Prostate gland (tissue), 2 donors: ENCODE measurements at regions not wholly inside any gene's neighbourhood (a gene's known extent, or its start where the extent isn't known, plus 50 kb on each side); places are given as distances from the start of the nearest gene placed in this dataset.
"Not testable (repeated sequence)": the region's sequence is repeated elsewhere in the genome, so short reads cannot be mapped to it uniquely, and the experiment has no call there.

Source experiments
- DNase-seq: peaks from one replicate; pipeline ENCODE4 v3.0.0-alpha.2; 2019; ENCODE audit warnings: low spot score
- H3K27ac ChIP-seq, 2 donors: fragments of 200-600 bp; sonication (generic); 2 replicates each; pipeline ENCODE4 v1.5.1; 2017 to 2019
- H3K27me3 ChIP-seq: fragments of 200-600 bp; sonication (generic); replicated peaks from 2 replicates; pipeline ENCODE4 v1.5.1; 2019; ENCODE audit not compliant: insufficient read depth
- H3K36me3 ChIP-seq, 2 donors: fragments of 200-600 bp; sonication (generic); 1 replicate in 1 of 2; 2 replicates in 1 of 2; pipeline versions ENCODE4 v1.5.1 to v1.8.1; 2017 to 2019
- H3K4me1 ChIP-seq: fragments of 200-600 bp; sonication (generic); replicated peaks from 2 replicates; pipeline ENCODE4 v1.5.1; 2019
- H3K4me3 ChIP-seq, 2 donors: fragments of 200-600 bp; sonication (generic); 2 replicates each; pipeline ENCODE4 v1.5.1; 2017 to 2019
- H3K9me3 ChIP-seq: fragments of 200-600 bp; sonication (generic); 2 replicates; pipeline ENCODE4 v1.5.1; 2017
- POLR2A ChIP-seq: fragments of 450-650 bp; IDR thresholded peaks from one replicate; pipeline ENCODE4 v1.6.1; 2016; ENCODE audit warnings: antibody characterized with exemption, mild to moderate bottlenecking
- POLR2AphosphoS5 ChIP-seq: sonication (generic); formaldehyde crosslinking; IDR thresholded peaks from one replicate; pipeline ENCODE4 v1.6.1; 2017; ENCODE audit warnings: antibody characterized with exemption
- WGBS: methylation state at CpG from one replicate; pipeline ENCODE4 v1.1.5; 2018; 5-methylcytosine and 5-hydroxymethylcytosine counted together
- intact Hi-C: fragments of 100-400 bp; cut with DNase I; formaldehyde crosslinking; loops from one replicate; pipeline ENCODE4 v1.14.2; 2022
- TF ChIP-seq, protein P1 (sequence below), 4 experiments: fragments of 200-600 bp in 2 of 4; fragments of 450-650 bp in 2 of 4; sonication (generic) in 2 of 4; IDR thresholded peaks; 1 replicate in 3 of 4; 2 replicates in 1 of 4; pipeline ENCODE4 v1.5.1; 2016 to 2019; ENCODE audit warnings: antibody characterized with exemption in 4 of 4, mild to moderate bottlenecking in 2 of 4, moderate library complexity in 2 of 4

- H3K27ac ChIP-seq: no peak overlapping the region
- H3K4me3 ChIP-seq: no peak overlapping the region
- no peak for DNase-seq
- no peaks in the 10 kb centered on the region for H3K9me3 ChIP-seq
- WGBS: 92% methylated on average over 3 of the region's 3 CpGs
- no peaks in the 10 kb centered on the region for H3K27me3 ChIP-seq
- TF ChIP-seq POLR2AphosphoS5: no peak
- TF ChIP-seq POLR2A: no peak
- TF ChIP-seq, protein P1, sequence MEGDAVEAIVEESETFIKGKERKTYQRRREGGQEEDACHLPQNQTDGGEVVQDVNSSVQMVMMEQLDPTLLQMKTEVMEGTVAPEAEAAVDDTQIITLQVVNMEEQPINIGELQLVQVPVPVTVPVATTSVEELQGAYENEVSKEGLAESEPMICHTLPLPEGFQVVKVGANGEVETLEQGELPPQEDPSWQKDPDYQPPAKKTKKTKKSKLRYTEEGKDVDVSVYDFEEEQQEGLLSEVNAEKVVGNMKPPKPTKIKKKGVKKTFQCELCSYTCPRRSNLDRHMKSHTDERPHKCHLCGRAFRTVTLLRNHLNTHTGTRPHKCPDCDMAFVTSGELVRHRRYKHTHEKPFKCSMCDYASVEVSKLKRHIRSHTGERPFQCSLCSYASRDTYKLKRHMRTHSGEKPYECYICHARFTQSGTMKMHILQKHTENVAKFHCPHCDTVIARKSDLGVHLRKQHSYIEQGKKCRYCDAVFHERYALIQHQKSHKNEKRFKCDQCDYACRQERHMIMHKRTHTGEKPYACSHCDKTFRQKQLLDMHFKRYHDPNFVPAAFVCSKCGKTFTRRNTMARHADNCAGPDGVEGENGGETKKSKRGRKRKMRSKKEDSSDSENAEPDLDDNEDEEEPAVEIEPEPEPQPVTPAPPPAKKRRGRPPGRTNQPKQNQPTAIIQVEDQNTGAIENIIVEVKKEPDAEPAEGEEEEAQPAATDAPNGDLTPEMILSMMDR (IDR thresholded peaks at IDR 0.05): no peak
- H3K4me1 ChIP-seq: no peaks in the 10 kb centered on the region
- intact Hi-C loops: loop anchor here (5.0 kb wide), 1 partner anchor 78 kb away; no protein-coding TSS in a partner anchor
- H3K36me3 ChIP-seq: no peaks in the 10 kb centered on the region
These were observed 81.3 kb downstream of the RGS2 start for GRCh38 chr1:192890134-192890533.

DNA sequence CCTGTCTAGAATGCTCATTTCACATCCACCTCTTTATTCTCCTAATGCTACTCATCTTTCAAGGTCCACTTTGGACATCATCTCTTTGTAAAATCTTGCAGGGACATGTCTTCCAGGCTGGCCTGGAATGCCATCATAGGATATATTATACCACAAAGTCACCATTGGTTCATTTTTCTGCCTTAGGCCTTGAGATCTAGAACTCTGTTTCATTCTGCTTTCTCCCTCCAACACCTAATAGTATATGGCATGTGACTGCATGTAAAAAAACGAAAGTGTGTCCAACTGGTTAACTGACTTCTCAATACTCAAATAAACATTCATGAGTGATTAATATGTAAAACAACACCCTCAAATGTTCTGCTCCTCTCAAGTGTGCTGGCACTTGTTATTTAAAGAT is 84.1 kb downstream of the RGS2 start:
- no peak for TF ChIP-seq POLR2AphosphoS5
- TF ChIP-seq POLR2A: no peak
- TF ChIP-seq, protein P1 (IDR thresholded peaks at IDR 0.05): no peak

DNA sequence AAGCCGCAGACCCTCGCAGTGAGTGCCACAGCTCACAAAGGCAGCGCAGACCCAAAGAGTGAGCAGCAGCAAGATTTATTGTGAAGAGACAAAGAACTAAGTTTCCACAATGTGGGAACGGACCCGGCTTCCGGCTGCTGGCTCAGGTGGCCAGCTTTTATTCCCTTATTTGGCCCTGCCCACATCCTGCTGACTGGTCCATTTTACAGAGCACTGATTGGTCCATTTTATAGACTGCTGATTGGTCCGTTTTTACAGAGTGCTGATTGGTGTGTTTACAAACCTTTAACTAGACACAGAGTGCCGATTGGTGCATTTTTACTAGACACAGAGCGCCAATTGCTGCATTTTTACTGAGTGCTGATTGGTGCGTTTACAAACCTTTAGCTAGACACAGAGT is 86.6 kb downstream of the RGS2 start:
- WGBS: 87% methylated on average over 10 of the region's 10 CpGs
- H3K27me3 ChIP-seq, H3K9me3 ChIP-seq, intact Hi-C loops, H3K4me1 ChIP-seq, H3K4me3 ChIP-seq, H3K27ac ChIP-seq, H3K36me3 ChIP-seq, DNase-seq: not testable (repeated sequence)

More for the DNA sequence above, 84.1 kb downstream of the RGS2 start:
- no peak for DNase-seq
- H3K27me3 ChIP-seq: no peaks in the 10 kb centered on the region
- no peaks in the 10 kb centered on the region for H3K36me3 ChIP-seq
- no peak overlapping the region for H3K27ac ChIP-seq
- intact Hi-C loops: loop anchor here (5.0 kb wide), 1 partner anchor 81 kb away; no protein-coding TSS in a partner anchor
- no peaks in the 10 kb centered on the region for H3K9me3 ChIP-seq
- no peaks in the 10 kb centered on the region for H3K4me1 ChIP-seq
- no peak overlapping the region for H3K4me3 ChIP-seq
- 6% methylated on average over 1 of the region's 1 CpG for WGBS

DNA sequence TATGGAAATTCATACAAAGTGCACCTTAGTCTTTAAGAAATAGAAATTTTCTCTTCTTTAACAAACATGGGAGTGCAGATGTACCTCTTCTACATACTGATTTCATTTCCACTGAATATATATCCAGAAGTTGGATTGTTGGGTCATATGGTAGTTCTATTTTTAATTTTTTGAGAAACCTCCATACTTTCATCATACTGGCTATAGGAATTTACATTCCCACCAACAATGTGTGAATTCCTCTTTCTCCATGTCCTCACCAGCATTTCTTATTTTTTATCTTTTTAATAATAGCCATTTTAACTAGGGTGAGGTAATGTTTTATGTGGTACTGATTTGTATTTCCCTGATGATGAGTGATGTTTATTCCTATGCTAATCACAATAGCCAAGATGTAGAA is 87.5 kb downstream of the RGS2 start:
- no peak for DNase-seq

GRCh38 chr1:192901500-192901899 is 92.7 kb downstream of the RGS2 start:
- Histone ChIP-seq H3K27me3 (no peaks in the 10 kb centered on the region), H3K4me3 (no peak overlapping the region), H3K36me3 (no peaks in the 10 kb centered on the region), H3K9me3 (no peaks in the 10 kb centered on the region), H3K27ac (no peak overlapping the region), H3K4me1 (no peaks in the 10 kb centered on the region)
- intact Hi-C loops: no loop called here
- TF ChIP-seq, protein P1 (IDR thresholded peaks at IDR 0.05): no peak
- TF ChIP-seq POLR2AphosphoS5 (no peak), POLR2A (no peak)
- DNase-seq: no peak
- 17% methylated on average over 1 of the region's 1 CpG for WGBS

More for the DNA sequence above, 87.5 kb downstream of the RGS2 start:
- Histone ChIP-seq H3K4me1 (no peaks in the 10 kb centered on the region), H3K9me3 (no peaks in the 10 kb centered on the region), H3K27me3 (no peaks in the 10 kb centered on the region), H3K27ac (no peak overlapping the region), H3K4me3 (no peak overlapping the region), H3K36me3 (no peaks in the 10 kb centered on the region)
- intact Hi-C loops: no loop called here
- no peak for TF ChIP-seq POLR2A
- TF ChIP-seq, protein P1 (IDR thresholded peaks at IDR 0.05): no peak
- TF ChIP-seq POLR2AphosphoS5: no peak
